ENCODE measurements at regions not wholly inside any gene's neighbourhood (a gene's known extent, or its start where the extent isn't known, plus 50 kb on each side); places are given as distances from the start of the nearest gene placed in this dataset.
"Not testable (repeated sequence)": the region's sequence is repeated elsewhere in the genome, so short reads cannot be mapped to it uniquely, and the experiment has no call there.

GRCh38 chr4:181761156-181761555 is 482.0 kb upstream of the TENM3 start:
- no peak for DNase-seq

DNA sequence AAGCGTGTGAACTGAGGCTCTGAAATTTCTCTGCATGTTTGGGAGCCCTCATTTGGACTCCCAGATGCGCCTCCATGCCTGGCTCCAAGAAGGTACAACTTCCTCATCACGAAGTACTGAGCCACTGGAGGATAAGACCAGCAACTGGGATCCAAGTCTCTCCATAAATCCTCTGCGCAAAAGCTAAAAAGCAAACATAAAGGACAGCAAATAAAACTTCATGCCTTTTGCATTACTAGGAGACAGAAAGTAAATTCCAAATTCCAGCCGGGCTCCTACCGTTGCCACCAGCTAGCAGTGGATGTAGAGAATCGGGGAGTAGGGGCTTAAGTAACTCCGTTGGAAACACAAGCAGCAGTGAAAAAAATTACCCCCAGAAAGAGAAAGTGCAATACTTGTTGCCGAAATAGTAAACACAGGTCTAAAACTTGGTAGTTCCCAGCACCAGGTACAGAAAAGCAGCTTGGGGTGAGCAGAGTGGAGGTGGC is 477.1 kb upstream of the TENM3 start:
- DNase-seq: no peak

DNA sequence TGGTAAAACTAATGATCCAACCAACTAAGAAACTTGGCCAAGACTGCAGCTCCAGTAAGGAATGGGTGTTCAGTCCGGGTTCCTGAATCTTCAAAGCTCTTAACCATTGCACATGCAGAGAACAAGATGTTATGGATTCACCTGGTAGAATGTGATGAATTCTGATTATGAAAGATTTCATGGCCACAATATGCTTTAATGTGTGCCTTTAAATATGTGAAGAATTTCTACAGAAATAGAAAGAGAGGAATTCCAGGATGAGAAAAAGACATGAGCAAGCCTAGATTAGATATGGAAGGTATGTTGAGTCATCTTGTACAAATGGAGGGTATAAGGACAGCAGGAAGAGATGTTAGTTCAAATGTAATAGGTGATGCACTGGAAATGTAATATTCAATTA is 472.2 kb upstream of the TENM3 start:
- DNase-seq: no peak

- no peak for DNase-seq
These were observed 467.9 kb upstream of the TENM3 start for GRCh38 chr4:181775298-181775697.

DNA sequence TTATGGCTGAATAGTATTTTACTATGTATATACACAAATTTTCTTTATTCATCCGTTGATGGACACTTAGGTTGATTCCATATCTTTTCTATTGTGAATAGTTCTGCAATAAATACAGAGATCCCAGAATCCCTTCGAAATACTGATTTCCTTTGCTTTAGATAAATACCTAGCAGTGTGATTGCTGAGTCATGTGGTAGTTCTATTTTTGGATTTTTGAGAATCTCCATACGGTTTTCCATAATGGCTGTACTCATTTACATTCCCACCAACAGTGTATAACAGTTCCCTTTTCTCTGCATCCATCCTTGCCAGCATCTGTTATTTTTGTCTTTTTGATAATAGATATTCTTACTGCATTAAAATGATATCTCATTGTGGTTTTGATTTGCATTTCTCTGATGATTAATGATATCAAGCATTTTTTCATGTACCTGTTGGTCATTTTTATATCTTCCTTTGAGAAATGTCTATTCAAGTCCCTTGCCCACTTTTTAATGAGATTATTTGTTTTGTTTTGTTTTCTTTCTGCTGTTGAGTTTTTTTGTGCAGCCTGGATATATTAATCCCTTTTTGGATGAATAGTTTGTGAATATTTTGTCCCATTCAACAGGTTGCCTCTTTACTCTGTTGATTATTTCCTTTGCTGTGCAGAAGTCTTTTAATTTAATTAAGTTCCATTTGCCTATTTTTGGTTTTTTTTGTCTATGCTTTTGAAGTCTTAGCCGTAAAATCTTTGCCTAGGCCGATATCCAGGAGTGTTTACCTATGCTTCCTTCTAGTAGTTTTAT is 466.7 kb upstream of the TENM3 start:
- DNase-seq: no peak

DNA sequence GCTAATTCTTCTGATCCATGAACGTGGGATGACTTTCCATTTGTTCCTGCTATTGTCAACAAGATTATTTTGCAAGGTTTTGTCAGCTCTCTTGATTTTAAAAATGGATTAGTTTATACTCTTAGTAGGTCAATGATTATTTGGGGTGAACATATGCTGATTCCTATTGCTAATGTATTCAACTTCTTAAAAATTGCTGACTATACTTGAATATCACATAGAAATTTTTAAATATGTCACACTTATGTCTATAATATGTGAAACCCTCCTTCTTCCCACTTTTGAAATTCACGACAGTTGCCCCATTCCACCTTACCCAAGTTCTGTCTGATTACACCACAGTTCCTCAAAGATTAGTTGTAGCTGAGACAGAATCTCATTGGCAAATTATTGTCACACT is 465.7 kb upstream of the TENM3 start:
- DNase-seq: no peak

GRCh38 chr4:181784881-181785280 is 458.3 kb upstream of the TENM3 start:
- DNase-seq: no peak

- peak; percentile 96 for DNase-seq
These were observed 450.6 kb upstream of the TENM3 start for GRCh38 chr4:181792641-181793040.

- peak; percentile 89 for DNase-seq
These were observed 450.1 kb upstream of the TENM3 start for GRCh38 chr4:181793096-181793495.

- DNase-seq: no peak
These were observed 446.7 kb upstream of the TENM3 start for GRCh38 chr4:181796502-181796901.

DNA sequence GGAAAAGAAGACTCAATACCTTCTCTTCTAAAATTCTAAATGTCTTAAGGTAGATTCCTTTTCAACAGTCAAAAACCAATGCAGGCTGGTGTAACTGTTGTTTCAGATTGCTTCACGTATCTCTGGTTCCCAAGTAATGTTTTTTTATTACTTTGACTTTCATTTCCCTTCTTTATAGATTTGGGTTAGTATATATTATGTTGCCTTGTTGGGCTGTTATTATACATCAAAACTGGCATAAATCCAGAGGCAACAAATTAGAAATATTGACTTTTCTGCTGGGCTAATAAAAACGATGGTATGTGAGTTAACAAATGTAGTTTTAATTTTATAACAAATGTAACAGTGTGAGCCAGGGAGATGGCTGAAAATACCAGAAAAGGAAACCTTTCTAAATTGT is 444.7 kb upstream of the TENM3 start:
- DNase-seq: no peak

DNA sequence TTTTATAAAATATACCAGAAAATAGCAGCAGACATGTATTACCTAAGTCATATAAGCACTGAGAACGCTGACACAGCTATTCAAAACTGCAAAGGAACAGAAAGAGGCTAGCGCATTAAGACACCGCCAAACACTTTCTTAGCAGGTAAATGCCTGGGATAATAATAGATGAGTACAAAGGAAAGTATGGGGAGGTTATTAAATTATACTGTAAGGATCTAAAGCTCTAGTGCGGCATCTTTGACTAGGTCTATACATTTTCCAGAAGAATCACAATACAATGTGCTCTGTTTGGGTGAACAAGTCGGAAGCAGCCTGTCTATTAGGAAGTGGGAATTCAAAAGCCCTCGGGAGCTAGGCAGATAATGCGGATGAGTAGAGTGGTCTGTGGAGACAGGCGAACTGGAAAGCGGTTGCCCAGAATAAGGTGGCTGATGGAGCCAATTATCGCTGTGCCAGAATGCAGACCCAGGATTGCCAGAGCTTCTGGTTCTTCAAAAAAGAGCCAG is 443.6 kb upstream of the TENM3 start:
- no peak for DNase-seq

GRCh38 chr4:181802207-181802606 is 441.0 kb upstream of the TENM3 start:
- no peak for DNase-seq

- no peak for DNase-seq
These were observed 435.4 kb upstream of the TENM3 start for GRCh38 chr4:181807771-181808170.

DNA sequence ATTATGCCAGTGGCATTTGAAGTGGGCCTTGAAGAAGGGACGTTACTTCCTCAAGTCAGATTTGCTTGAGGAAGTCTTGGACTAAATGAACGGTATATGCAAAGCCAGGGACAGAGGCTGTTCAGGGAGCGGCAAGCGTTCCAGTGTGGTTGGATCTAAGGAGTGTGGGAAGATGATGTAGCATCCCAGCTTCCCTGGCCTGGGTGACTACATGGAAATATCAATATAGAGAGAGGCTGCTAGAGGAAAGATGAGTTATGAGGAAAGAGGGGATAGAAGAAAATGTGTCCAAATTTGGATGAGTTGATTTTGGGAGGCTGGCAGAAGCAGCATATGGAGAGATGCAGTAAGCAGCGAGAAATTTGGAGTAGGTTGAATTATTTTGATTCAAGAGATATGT is 432.5 kb upstream of the TENM3 start:
- DNase-seq: no peak

GRCh38 chr4:181811550-181811949 is 431.7 kb upstream of the TENM3 start:
- DNase-seq: not testable (repeated sequence)

DNA sequence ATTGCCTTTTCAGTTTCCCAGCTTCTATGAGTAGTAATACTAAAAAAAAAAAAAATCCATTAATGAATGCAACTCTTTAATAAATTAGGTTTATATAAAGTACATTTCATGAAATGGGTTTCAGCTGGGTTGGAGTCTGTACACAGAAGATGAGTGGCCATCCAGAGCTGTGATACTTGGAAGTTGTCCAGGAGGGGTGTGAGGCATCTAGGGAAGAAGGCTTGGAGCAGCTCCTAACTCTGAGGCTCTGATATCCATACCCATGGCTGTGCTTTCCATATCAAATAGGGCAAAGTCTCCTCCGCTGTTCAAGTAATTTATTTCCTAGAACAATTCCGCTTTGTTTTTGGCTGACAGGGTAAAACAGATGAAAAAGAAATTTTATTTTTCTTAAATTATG is 423.3 kb upstream of the TENM3 start:
- DNase-seq: no peak

- no peak for DNase-seq
These were observed 422.6 kb upstream of the TENM3 start for GRCh38 chr4:181820553-181820952.

DNA sequence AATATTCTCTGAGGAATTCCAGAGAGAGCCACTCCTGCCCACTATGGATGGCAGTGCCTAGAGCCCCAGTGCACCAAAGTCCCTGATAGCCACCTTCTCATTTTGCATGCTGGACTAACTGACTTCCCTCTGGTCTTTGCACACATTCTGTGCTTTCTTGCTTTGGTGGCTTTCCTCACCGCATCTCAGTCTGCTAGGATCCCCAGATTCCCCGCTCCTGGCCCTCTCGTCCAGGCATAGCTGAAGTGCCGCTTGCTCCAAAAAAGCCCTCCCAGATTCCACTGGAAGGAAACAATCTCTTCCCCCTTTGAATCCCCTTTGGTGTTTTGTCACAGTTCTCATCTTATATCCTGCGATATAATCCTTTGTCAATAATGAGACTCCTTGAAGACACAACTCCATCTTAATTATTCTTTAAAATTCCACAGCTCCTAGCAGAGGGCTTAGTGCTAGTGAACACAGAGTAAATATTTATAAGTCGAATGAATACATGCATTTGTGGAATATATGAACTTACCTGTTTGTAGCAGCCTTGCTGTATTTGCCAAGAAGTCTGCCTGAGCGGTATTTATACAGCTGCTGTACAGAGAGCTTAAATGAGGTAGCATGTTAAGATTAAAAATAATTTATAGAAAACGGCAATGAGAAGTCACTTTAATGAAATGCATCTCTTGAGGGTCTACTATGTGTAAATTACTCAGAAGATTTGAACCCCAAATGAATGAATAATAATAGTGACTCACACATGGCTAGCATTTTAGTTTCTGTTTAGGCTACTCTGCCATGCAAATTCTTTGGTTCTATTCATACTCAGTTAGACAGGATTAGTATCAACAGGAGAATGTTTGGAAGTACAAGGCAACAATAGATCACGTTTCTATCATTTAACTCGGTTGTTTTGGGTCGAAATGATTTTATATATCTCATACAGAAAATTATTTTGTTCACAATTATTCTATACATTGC is 421.9 kb upstream of the TENM3 start:
- no peak for DNase-seq

DNA sequence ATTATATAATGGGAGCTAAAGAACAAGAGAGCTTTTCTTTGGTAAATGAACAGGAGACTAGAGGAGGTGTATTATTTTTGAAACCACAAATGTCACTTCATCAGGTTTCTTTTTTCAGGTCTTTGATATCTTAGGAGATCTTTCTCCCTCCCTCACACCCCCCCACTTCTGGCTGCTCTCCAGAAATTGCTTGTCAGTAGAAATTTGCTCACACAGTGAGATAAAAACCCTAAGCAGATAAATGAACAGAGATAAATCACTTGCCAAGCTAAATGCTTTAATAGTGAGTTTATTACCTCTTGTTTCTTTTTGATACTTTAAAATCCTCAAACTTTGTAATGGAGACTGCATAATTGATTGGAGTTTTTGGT is 421.2 kb upstream of the TENM3 start:
- DNase-seq: no peak

- DNase-seq: no peak
These were observed 420.0 kb upstream of the TENM3 start for GRCh38 chr4:181823183-181823582.

GRCh38 chr4:181823645-181824044 is 419.6 kb upstream of the TENM3 start:
- DNase-seq: no peak

GRCh38 chr4:181825564-181825963 is 417.6 kb upstream of the TENM3 start:
- DNase-seq: no peak

DNA sequence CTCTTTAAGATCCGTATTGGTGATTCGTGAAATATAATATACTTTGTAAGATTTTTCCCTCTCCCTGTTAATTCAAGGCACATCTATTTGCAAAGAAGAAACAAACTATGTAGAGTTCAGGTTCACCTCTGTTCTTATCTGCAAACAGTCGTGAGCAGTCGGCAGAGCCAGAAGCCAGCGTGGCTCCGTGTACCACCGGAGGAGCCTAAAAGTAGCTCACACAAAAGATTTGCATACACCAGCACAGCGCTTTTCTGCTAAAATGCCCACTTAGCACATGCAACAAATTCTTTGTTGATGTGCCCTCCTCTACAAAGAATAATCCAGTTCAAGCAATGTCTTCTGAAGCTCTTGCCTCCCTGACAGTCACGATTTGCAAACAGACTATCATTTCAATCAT is 416.0 kb upstream of the TENM3 start:
- DNase-seq: no peak
